ENCODE measurements at regions not wholly inside any gene's neighbourhood (a gene's known extent, or its start where the extent isn't known, plus 50 kb on each side); places are given as distances from the start of the nearest gene placed in this dataset.
"Not testable (repeated sequence)": the region's sequence is repeated elsewhere in the genome, so short reads cannot be mapped to it uniquely, and the experiment has no call there.

GRCh38 chr10:44166441-44166840, 218.5 kb downstream of the CXCL12 start:
- no peak for TF ChIP-seq POLR2A (IDR thresholded peaks at IDR 0.05; ENCODE audit: low read length)
- no peak for TF ChIP-seq GATA1 (IDR thresholded peaks at IDR 0.05; ENCODE audit: low read depth, low read length)
- no peak for DNase-seq

GRCh38 chr10:44164251-44164956, 220.5 kb downstream of the CXCL12 start:
- TF ChIP-seq POLR2A (IDR thresholded peaks at IDR 0.05; ENCODE audit: low read length) = no peak
- no peak for TF ChIP-seq GATA1 (IDR thresholded peaks at IDR 0.05; ENCODE audit: low read depth, low read length)

GRCh38 chr10:44161184-44161583, 223.7 kb downstream of the CXCL12 start:
- TF ChIP-seq GATA1 (IDR thresholded peaks at IDR 0.05; ENCODE audit: low read depth, low read length) = no peak
- TF ChIP-seq POLR2A (IDR thresholded peaks at IDR 0.05; ENCODE audit: low read length) = no peak
- no peak for DNase-seq

More at GRCh38 chr10:44164251-44164956, 220.5 kb downstream of the CXCL12 start:
- no peak for DNase-seq

GRCh38 chr10:44157574-44157973, 227.3 kb downstream of the CXCL12 start:
- no peak for DNase-seq
- TF ChIP-seq GATA1 (IDR thresholded peaks at IDR 0.05; ENCODE audit: low read depth, low read length) = no peak

GRCh38 chr10:44154956-44155355, 229.9 kb downstream of the CXCL12 start:
- DNase-seq = no peak
- TF ChIP-seq POLR2A (IDR thresholded peaks at IDR 0.05; ENCODE audit: low read length) = no peak
- TF ChIP-seq GATA1 (IDR thresholded peaks at IDR 0.05; ENCODE audit: low read depth, low read length) = no peak

- no peak for DNase-seq
- no peak for TF ChIP-seq GATA1 (IDR thresholded peaks at IDR 0.05; ENCODE audit: low read depth, low read length)
- no peak for TF ChIP-seq POLR2A (IDR thresholded peaks at IDR 0.05; ENCODE audit: low read length)
Observed at GRCh38 chr10:44153918-44154670, 230.8 kb downstream of the CXCL12 start.

- DNase-seq = no peak
- no peak for TF ChIP-seq POLR2A (IDR thresholded peaks at IDR 0.05; ENCODE audit: low read length)
- no peak for TF ChIP-seq GATA1 (IDR thresholded peaks at IDR 0.05; ENCODE audit: low read depth, low read length)
Observed at GRCh38 chr10:44143556-44143955, 241.3 kb downstream of the CXCL12 start.

GRCh38 chr10:44132361-44133289, 252.3 kb downstream of the CXCL12 start:
- no peak for DNase-seq
- no peak for TF ChIP-seq GATA1 (IDR thresholded peaks at IDR 0.05; ENCODE audit: low read depth, low read length)
- TF ChIP-seq POLR2A (IDR thresholded peaks at IDR 0.05; ENCODE audit: low read length) = no peak

- no peak for TF ChIP-seq GATA1 (IDR thresholded peaks at IDR 0.05; ENCODE audit: low read depth, low read length)
- no peak for TF ChIP-seq POLR2A (IDR thresholded peaks at IDR 0.05; ENCODE audit: low read length)
- no peak for DNase-seq
Observed at GRCh38 chr10:44126291-44126717, 258.6 kb downstream of the CXCL12 start.

- no peak for TF ChIP-seq GATA1 (IDR thresholded peaks at IDR 0.05; ENCODE audit: low read depth, low read length)
- TF ChIP-seq POLR2A (IDR thresholded peaks at IDR 0.05; ENCODE audit: low read length) = no peak
- no peak for DNase-seq
Observed at GRCh38 chr10:44125879-44126278, 259.0 kb downstream of the CXCL12 start.

GRCh38 chr10:44118500-44118899, 266.4 kb downstream of the CXCL12 start:
- TF ChIP-seq GATA1 (IDR thresholded peaks at IDR 0.05; ENCODE audit: low read depth, low read length) (no peak), POLR2A (IDR thresholded peaks at IDR 0.05; ENCODE audit: low read length) (no peak)
- DNase-seq = no peak

- DNase-seq = no peak
- no peak for TF ChIP-seq POLR2A (IDR thresholded peaks at IDR 0.05; ENCODE audit: low read length)
- no peak for TF ChIP-seq GATA1 (IDR thresholded peaks at IDR 0.05; ENCODE audit: low read depth, low read length)
Observed at GRCh38 chr10:44116474-44116873, 268.4 kb downstream of the CXCL12 start.

- no peak for DNase-seq
- TF ChIP-seq GATA1 (IDR thresholded peaks at IDR 0.05; ENCODE audit: low read depth, low read length) (no peak), POLR2A (IDR thresholded peaks at IDR 0.05; ENCODE audit: low read length) (no peak)
Observed at GRCh38 chr10:44115516-44115915, 269.4 kb downstream of the CXCL12 start.

GRCh38 chr10:44114441-44114840, 270.5 kb downstream of the CXCL12 start:
- TF ChIP-seq POLR2A (IDR thresholded peaks at IDR 0.05; ENCODE audit: low read length) (no peak), GATA1 (IDR thresholded peaks at IDR 0.05; ENCODE audit: low read depth, low read length) (no peak)
- no peak for DNase-seq

- not testable (repeated sequence) for DNase-seq
Observed at GRCh38 chr10:44112280-44112679, 272.6 kb downstream of the CXCL12 start.
